ENCODE measurements at regions not wholly inside any gene's neighbourhood (a gene's known extent, or its start where the extent isn't known, plus 50 kb on each side); places are given as distances from the start of the nearest gene placed in this dataset.
A peak's percentile ranks its signal among the peaks of the same experiment; 100 is the strongest.

GRCh38 chr7:138386821-138387220 is 73.2 kb upstream of the TRIM24 start:
- no peak for TF ChIP-seq CTCF (IDR thresholded peaks at IDR 0.05)
- Histone ChIP-seq H2AFZ (ENCODE audit: insufficient read depth, low read depth, low read length, poor library complexity, severe bottlenecking) (no peak overlapping the region), H3K36me3 (replicated peaks in 1 of 2; ENCODE audit: control insufficient read depth in 1 of 2, insufficient read depth in 2 of 2, low read length in 2 of 2) (no peaks in the 10 kb centered on the region), H4K20me1 (ENCODE audit: insufficient read depth, low read length) (no peaks in the 10 kb centered on the region), H3K27ac (ENCODE audit: low read depth in 1 of 2, low read length in 2 of 2) (no peak overlapping the region), H3K4me3 (replicated peaks in 1 of 3; ENCODE audit: low read depth in 2 of 3, low read length in 3 of 3) (no peak overlapping the region), H3K9ac (ENCODE audit: insufficient read depth, low read length, poor library complexity, severe bottlenecking) (no peak overlapping the region), H3K9me3 (replicated peaks in 1 of 2; ENCODE audit: control insufficient read depth in 1 of 2, insufficient read depth in 1 of 2, low read length in 2 of 2) (peaks cover 0 to 6% of the 10 kb centered on the region in 2 donors), H3K27me3 (ENCODE audit: control insufficient read depth in 2 of 2, insufficient read depth in 2 of 2, low read length in 2 of 2) (no peaks in the 10 kb centered on the region), H3K79me2 (ENCODE audit: insufficient read depth, low read length) (no peaks in the 10 kb centered on the region), H3K4me2 (replicated peaks; ENCODE audit: extremely low read depth, low read length, poor library complexity, severe bottlenecking) (no peak overlapping the region), H3K4me1 (ENCODE audit: control insufficient read depth in 1 of 2, insufficient read depth in 2 of 2, low read length in 2 of 2) (no peaks in the 10 kb centered on the region)
- DNase-seq = no peak
- H3K4me3 Mint-ChIP-seq = no peak overlapping the region
- intact Hi-C loops (cut with micrococcal nuclease) = no loop called here
- peaks cover 0 to 3% (median 0%) of the 10 kb centered on the region in 3 donors for H3K27me3 Mint-ChIP-seq (ENCODE audit: low read depth in 3 of 3)
- H3K36me3 Mint-ChIP-seq = no peaks in the 10 kb centered on the region
- peaks cover 4 to 21% (median 13%) of the 10 kb centered on the region in 7 donors for H3K9me3 Mint-ChIP-seq
- no peak overlapping the region for H3K27ac Mint-ChIP-seq
- WGBS (ENCODE audit: insufficient coverage) = 100% methylated on average over 1 of the region's 4 CpGs
- peaks cover 3% of the 10 kb centered on the region for H3K4me1 Mint-ChIP-seq

- no peak for TF ChIP-seq CTCF (IDR thresholded peaks at IDR 0.05)
- Histone ChIP-seq H3K4me2 (replicated peaks; ENCODE audit: extremely low read depth, low read length, poor library complexity, severe bottlenecking) (no peak overlapping the region), H3K4me3 (replicated peaks in 1 of 3; ENCODE audit: low read depth in 2 of 3, low read length in 3 of 3) (no peak overlapping the region), H3K4me1 (ENCODE audit: control insufficient read depth in 1 of 2, insufficient read depth in 2 of 2, low read length in 2 of 2) (no peaks in the 10 kb centered on the region), H3K9me3 (replicated peaks in 1 of 2; ENCODE audit: control insufficient read depth in 1 of 2, insufficient read depth in 1 of 2, low read length in 2 of 2) (peaks cover 0 to 6% of the 10 kb centered on the region in 2 donors), H4K20me1 (ENCODE audit: insufficient read depth, low read length) (no peaks in the 10 kb centered on the region), H3K36me3 (replicated peaks in 1 of 2; ENCODE audit: control insufficient read depth in 1 of 2, insufficient read depth in 2 of 2, low read length in 2 of 2) (no peaks in the 10 kb centered on the region), H3K9ac (ENCODE audit: insufficient read depth, low read length, poor library complexity, severe bottlenecking) (no peak overlapping the region), H3K27me3 (ENCODE audit: control insufficient read depth in 2 of 2, insufficient read depth in 2 of 2, low read length in 2 of 2) (no peaks in the 10 kb centered on the region), H3K27ac (ENCODE audit: low read depth in 1 of 2, low read length in 2 of 2) (no peak overlapping the region), H2AFZ (ENCODE audit: insufficient read depth, low read depth, low read length, poor library complexity, severe bottlenecking) (no peak overlapping the region), H3K79me2 (ENCODE audit: insufficient read depth, low read length) (no peaks in the 10 kb centered on the region)
- peak overlapping the region in 3 of 7 donors; percentile 4 to 38 (median 6) for H3K27ac Mint-ChIP-seq
- no peaks in the 10 kb centered on the region for H3K36me3 Mint-ChIP-seq
- H3K4me3 Mint-ChIP-seq = no peak overlapping the region
- DNase-seq = no peak
- H3K9me3 Mint-ChIP-seq = peaks cover 4 to 21% (median 13%) of the 10 kb centered on the region in 7 donors
- H3K27me3 Mint-ChIP-seq (ENCODE audit: low read depth in 3 of 3) = peaks cover 0 to 2% (median 0%) of the 10 kb centered on the region in 3 donors
- peaks cover 3% of the 10 kb centered on the region for H3K4me1 Mint-ChIP-seq
- 100% methylated on average over 2 of the region's 6 CpGs for WGBS (ENCODE audit: insufficient coverage)
- intact Hi-C loops (cut with micrococcal nuclease) = no loop called here
Measured at GRCh38 chr7:138387755-138388475, 72.1 kb upstream of the TRIM24 start.

Measured in CD14-positive monocyte (primary cell).